K562 (cell line): ENCODE measurements at regions not wholly inside any gene's neighbourhood (a gene's known extent, or its start where the extent isn't known, plus 50 kb on each side); places are given as distances from the start of the nearest gene placed in this dataset.

Source experiments
- ATAC-seq: fragments of 200-7000 bp; cut with Tn5 transposase; 3 replicates; pipeline ENCODE4 v1.9.1; 2020; ENCODE audit warnings: moderate library complexity
- BruUV-seq: library from RNA; stranded (reverse); fragments of 400-500 nt; replicated peaks from 2 replicates; lab custom pipeline; 2021; lab: Mats Ljungman, UMichigan
- CTCF ChIA-PET: fragments of 300-600 bp; formaldehyde crosslinking; extraction: SDS; loops from one replicate; lab custom pipeline; 2021; ENCODE audit warnings: low intra/inter-chr PET ratio; lab: Yijun Ruan, JAX
- POLR2A ChIA-PET: fragments of 300-600, 350-650 bp; sonication (Branson Sonifier 250); formaldehyde crosslinking; extraction: SDS; loops from one replicate; lab custom pipeline; 2021; ENCODE audit warnings: antibody characterized with exemption, inconsistent platforms; lab: Yijun Ruan, JAX
- DNase-seq, 4 experiments: peaks; one replicate each; pipeline versions ENCODE4 v3.0.0 to v3.0.0-alpha.2; 2011 to 2018; ENCODE audit warnings: low spot score in 3 of 4, mixed read lengths in 3 of 4; ENCODE audit errors: extremely low read depth in 1 of 4
- FAIRE-seq: peaks from 2 replicates; lab custom pipeline; 2011; peaks lifted over from hg19 to GRCh38; lab: Jason Lieb, UNC
- H2AFZ ChIP-seq: 2 replicates; pipeline ENCODE4 v1.6.0; 2011; ENCODE audit warnings: low read depth, low read length, control low read depth, inconsistent platforms
- H3K27ac ChIP-seq: fragments of 200-600 bp; 3 replicates; pipeline ENCODE4 v1.8.0; 2011; ENCODE audit warnings: low read depth, mild to moderate bottlenecking, control low read depth, inconsistent platforms, low read length, moderate library complexity, mixed read lengths; ENCODE audit errors: extremely low read depth
- H3K27me3 ChIP-seq, 2 experiments: fragments of 300-600 bp in 1 of 2; 2 replicates in 1 of 2; 3 replicates in 1 of 2; pipeline versions ENCODE4 v1.6.0 to v1.8.0; 2011; ENCODE audit warnings: inconsistent platforms in 2 of 2, low read length in 2 of 2, mild to moderate bottlenecking in 1 of 2, mixed read lengths in 1 of 2, moderate library complexity in 1 of 2; ENCODE audit not compliant: control insufficient read depth in 2 of 2, insufficient read depth in 2 of 2
- H3K36me3 ChIP-seq: fragments of 300-600 bp; 3 replicates; pipeline ENCODE4 v1.8.0; 2011; ENCODE audit warnings: mild to moderate bottlenecking, low read length, inconsistent platforms; ENCODE audit not compliant: control insufficient read depth, insufficient read depth
- H3K4me1 ChIP-seq, 2 experiments: fragments of 200-600 bp in 1 of 2; replicated peaks in 1 of 2; 2 replicates in 1 of 2; 3 replicates in 1 of 2; pipeline versions ENCODE4 v1.5.1 to v1.8.0; 2011; ENCODE audit warnings: inconsistent platforms in 2 of 2, low read length in 2 of 2, mild to moderate bottlenecking in 1 of 2, mixed read lengths in 1 of 2, moderate library complexity in 1 of 2; ENCODE audit not compliant: control insufficient read depth in 2 of 2, insufficient read depth in 2 of 2
- H3K4me2 ChIP-seq: 2 replicates; pipeline ENCODE4 v1.6.1; 2011; ENCODE audit warnings: low read length, control low read depth, inconsistent platforms, mixed read lengths; ENCODE audit not compliant: insufficient read depth
- H3K4me3 ChIP-seq: fragments of 200-600 bp; sonication (generic), shearing (Covaris generic); 2 replicates; pipeline ENCODE4 v1.5.1; 2016; ENCODE audit warnings: control low read depth, inconsistent platforms
- H3K79me2 ChIP-seq: fragments of 200-600 bp; 3 replicates; pipeline ENCODE4 v1.8.0; 2011; ENCODE audit warnings: low read length, inconsistent platforms; ENCODE audit not compliant: control insufficient read depth, insufficient read depth
- H3K9ac ChIP-seq, 2 experiments: 2 replicates each; pipeline versions ENCODE4 v1.6.0 to v1.6.1; 2011; ENCODE audit warnings: low read depth in 2 of 2, low read length in 2 of 2, control low read depth in 1 of 2, inconsistent platforms in 1 of 2, mild to moderate bottlenecking in 1 of 2, mixed read lengths in 1 of 2; ENCODE audit not compliant: insufficient read depth in 1 of 2
- H3K9me1 ChIP-seq: one replicate; pipeline ENCODE4 v1.6.0; 2011; ENCODE audit warnings: inconsistent platforms, mild to moderate bottlenecking, low read length, moderate library complexity; ENCODE audit not compliant: control insufficient read depth, insufficient read depth
- H3K9me3 ChIP-seq: replicated peaks from 2 replicates; pipeline ENCODE4 v1.5.1; 2011; ENCODE audit warnings: low read depth, low read length, inconsistent platforms; ENCODE audit not compliant: control insufficient read depth, insufficient read depth
- H4K20me1 ChIP-seq: replicated peaks from 2 replicates; pipeline ENCODE4 v1.6.1; 2011; ENCODE audit warnings: low read length, inconsistent platforms, mixed read lengths; ENCODE audit not compliant: control insufficient read depth, insufficient read depth
- KAT2B ChIP-seq: IDR thresholded peaks from one replicate; pipeline ENCODE4 v1.6.1; 2012; ENCODE audit warnings: low read depth, mild to moderate bottlenecking, control low read depth, inconsistent platforms, low read length, moderate library complexity
- RCOR1 ChIP-seq, 2 experiments: IDR thresholded peaks; 2 replicates each; pipeline ENCODE4 v1.6.1; 2012; ENCODE audit warnings: low read depth in 2 of 2, low read length in 2 of 2, borderline replicate concordance in 1 of 2, improper control_type of control experiment in 1 of 2
- TEAD1 ChIP-seq, 2 experiments: fragments of 450-650 bp in 1 of 2; sonication (generic) in 1 of 2; formaldehyde crosslinking; IDR thresholded peaks; 2 replicates each; pipeline versions ENCODE4 v1.4.0 to v1.8.0; 2020 to 2022; ENCODE audit warnings: mild to moderate bottlenecking in 2 of 2, missing genetic modification reagents in 1 of 2
- ZNF507 ChIP-seq: conservative IDR thresholded peaks from 2 replicates; pipeline ENCODE4 v1.6.1; 2017; ENCODE audit warnings: missing genetic modification characterization, missing compliant biosample characterization
- WGBS: fragments of 100-300 bp; shearing (Covaris generic); methylation state at CpG from one replicate; pipeline ENCODE4 v1.1.6; 2016; ENCODE audit warnings: low coverage, mixed read lengths; ENCODE audit not compliant: insufficient coverage; ENCODE audit errors: missing lambda C conversion rate; 5-methylcytosine and 5-hydroxymethylcytosine counted together
- in situ Hi-C: fragments of 300-500 bp; cut with MboI; formaldehyde crosslinking; loops from 4 replicates; pipeline ENCODE4 v1.15.0; 2018; ENCODE audit warnings: inconsistent platforms, mixed read lengths
- intact Hi-C: fragments of 100-400 bp; cut with micrococcal nuclease; formaldehyde crosslinking; loops from 2 replicates; pipeline ENCODE4 v1.14.2; 2022
- TF ChIP-seq, protein P1 (sequence below): sonication (generic); formaldehyde crosslinking; IDR thresholded peaks from 2 replicates; pipeline ENCODE4 v1.8.1; 2023; ENCODE audit warnings: mild to moderate bottlenecking, missing genetic modification reagents

DNA sequence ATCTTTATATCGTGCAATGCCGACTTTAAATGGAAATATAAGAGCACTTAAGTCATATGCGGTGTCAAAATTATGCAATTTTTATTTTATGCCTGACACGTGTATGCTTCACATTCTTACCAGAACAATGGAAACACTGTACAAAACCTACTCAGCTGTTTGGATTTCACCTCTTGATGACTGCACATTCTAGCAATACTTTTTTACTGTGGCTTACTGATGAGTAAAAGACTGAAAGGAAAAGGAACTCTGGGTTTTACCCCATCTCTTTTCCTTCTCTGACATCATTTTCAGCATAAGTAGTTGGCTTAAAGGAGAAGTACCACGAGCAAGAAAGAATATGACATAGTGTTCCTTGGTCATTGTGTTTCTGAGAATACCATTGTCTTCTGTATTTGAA, 142.8 kb downstream of the POLR2M start:
- no TSS peak for BruUV-seq
- Histone ChIP-seq H3K4me3 (no peak overlapping the region), H3K79me2 (no peaks in the 10 kb centered on the region), H2AFZ (no peak overlapping the region), H3K27me3 (peaks cover 30 to 32% of the 10 kb centered on the region in 2 experiments), H3K36me3 (no peaks in the 10 kb centered on the region), H3K4me1 (no peaks in the 10 kb centered on the region), H4K20me1 (no peaks in the 10 kb centered on the region), H3K27ac (no peak overlapping the region), H3K9me3 (no peaks in the 10 kb centered on the region), H3K9ac (no peak overlapping the region), H3K4me2 (no peak overlapping the region), H3K9me1 (no peaks in the 10 kb centered on the region)
- 3% methylated on average over 5 of the region's 5 CpGs for WGBS
- TF ChIP-seq TEAD1 (CRISPR knock-in tag; IDR thresholded peaks at IDR 0.05) (no peak), KAT2B (no peak), ZNF507 (tag) (no peak), RCOR1 (IDR thresholded peaks at IDR 0.05; ENCODE audit: borderline replicate concordance in 1 of 2, low read depth in 2 of 2, low read length in 2 of 2) (no peak)
- TF ChIP-seq, protein P1, sequence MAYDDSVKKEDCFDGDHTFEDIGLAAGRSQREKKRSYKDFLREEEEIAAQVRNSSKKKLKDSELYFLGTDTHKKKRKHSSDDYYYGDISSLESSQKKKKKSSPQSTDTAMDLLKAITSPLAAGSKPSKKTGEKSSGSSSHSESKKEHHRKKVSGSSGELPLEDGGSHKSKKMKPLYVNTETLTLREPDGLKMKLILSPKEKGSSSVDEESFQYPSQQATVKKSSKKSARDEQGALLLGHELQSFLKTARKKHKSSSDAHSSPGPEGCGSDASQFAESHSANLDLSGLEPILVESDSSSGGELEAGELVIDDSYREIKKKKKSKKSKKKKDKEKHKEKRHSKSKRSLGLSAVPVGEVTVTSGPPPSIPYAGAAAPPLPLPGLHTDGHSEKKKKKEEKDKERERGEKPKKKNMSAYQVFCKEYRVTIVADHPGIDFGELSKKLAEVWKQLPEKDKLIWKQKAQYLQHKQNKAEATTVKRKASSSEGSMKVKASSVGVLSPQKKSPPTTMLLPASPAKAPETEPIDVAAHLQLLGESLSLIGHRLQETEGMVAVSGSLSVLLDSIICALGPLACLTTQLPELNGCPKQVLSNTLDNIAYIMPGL = no peak
- no peak for DNase-seq
- FAIRE-seq = no peak
- CTCF ChIA-PET = no interaction called here
- intact Hi-C loops (no loop called here), in situ Hi-C loops (no loop called here)
- POLR2A ChIA-PET = no interaction called here
- ATAC-seq = no peak
